GM12864 (cell line): ENCODE measurements at regions not wholly inside any gene's neighbourhood (a gene's known extent, or its start where the extent isn't known, plus 50 kb on each side); places are given as distances from the start of the nearest gene placed in this dataset.

ENCODE experiments used
- DNase-seq: peaks from one replicate; pipeline ENCODE4 v3.0.0-alpha.2; 2011; ENCODE audit warnings: low read depth
- H3K4me3 ChIP-seq: 2 replicates; pipeline ENCODE4 v1.5.1; 2011; ENCODE audit warnings: mild to moderate bottlenecking, low read depth, low read length, control low read depth
- TF ChIP-seq, protein P1 (sequence below): IDR thresholded peaks from 2 replicates; pipeline ENCODE4 v1.5.1; 2011; ENCODE audit warnings: low read depth, mild to moderate bottlenecking, moderate library complexity, low read length, control low read depth, inconsistent platforms; ENCODE audit errors: missing control alignments

DNA sequence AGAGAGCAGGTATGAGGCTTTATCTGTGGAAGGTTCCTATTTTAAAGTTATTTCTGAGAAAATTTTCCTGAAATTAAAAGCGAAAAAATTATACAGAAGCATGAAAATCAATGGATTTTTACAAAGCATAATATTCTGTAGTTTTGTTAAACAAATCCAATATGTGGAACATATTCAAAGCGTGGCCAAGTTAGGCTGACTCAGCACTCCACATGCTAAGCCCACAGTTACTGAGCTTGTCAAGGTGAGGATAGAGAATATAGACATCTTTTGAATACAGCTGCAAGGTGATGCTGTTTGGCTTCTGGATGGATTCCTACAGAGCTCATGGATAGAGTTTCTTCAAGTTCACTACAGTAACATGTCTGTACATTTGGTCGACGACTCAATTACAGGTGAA is 302.5 kb downstream of the C3orf38 start:
- no peak for DNase-seq
- no peak overlapping the region for H3K4me3 ChIP-seq
- TF ChIP-seq, protein P1, sequence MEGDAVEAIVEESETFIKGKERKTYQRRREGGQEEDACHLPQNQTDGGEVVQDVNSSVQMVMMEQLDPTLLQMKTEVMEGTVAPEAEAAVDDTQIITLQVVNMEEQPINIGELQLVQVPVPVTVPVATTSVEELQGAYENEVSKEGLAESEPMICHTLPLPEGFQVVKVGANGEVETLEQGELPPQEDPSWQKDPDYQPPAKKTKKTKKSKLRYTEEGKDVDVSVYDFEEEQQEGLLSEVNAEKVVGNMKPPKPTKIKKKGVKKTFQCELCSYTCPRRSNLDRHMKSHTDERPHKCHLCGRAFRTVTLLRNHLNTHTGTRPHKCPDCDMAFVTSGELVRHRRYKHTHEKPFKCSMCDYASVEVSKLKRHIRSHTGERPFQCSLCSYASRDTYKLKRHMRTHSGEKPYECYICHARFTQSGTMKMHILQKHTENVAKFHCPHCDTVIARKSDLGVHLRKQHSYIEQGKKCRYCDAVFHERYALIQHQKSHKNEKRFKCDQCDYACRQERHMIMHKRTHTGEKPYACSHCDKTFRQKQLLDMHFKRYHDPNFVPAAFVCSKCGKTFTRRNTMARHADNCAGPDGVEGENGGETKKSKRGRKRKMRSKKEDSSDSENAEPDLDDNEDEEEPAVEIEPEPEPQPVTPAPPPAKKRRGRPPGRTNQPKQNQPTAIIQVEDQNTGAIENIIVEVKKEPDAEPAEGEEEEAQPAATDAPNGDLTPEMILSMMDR, result no peak

DNA sequence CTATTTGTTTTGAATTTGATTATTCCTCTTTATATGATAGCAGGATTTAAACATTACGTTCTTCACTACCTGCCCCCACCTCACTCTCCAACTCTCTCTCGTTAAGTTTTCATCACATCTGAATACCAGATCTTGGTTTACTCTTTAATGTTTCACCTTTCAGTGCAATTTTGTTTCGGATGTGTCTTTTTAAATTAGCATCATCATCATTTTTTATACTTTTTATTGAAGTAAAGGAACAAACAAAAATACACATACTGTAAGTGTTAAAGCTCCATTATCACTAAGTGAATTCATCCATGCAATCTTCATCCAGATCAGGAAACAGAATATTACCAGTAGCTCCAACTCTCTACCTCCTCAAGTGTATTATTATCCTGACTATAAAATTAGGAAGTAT is 310.6 kb downstream of the C3orf38 start:
- no peak overlapping the region for H3K4me3 ChIP-seq
- TF ChIP-seq, protein P1, result no peak
- DNase-seq, result no peak

DNA sequence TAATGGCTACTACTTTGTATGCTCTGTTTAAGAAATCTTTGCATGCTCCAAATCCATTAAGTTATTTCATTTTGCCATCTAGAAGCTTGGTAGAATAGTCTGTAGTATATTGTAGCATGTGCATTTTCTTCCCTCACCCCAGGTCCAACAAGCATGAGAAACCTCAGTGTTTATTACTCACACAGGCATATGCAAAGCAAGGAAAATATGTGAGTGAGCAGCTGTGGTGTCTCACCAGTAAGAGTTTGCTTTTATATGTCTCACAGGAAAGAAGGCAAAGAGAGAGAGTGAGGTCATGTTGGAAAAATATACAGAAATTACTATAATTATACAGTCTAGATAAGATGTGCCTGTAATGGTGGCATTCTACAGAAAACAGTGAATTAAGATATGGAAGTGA is 312.5 kb downstream of the C3orf38 start:
- TF ChIP-seq, protein P1, result no peak
- H3K4me3 ChIP-seq, result no peak overlapping the region
- no peak for DNase-seq

DNA sequence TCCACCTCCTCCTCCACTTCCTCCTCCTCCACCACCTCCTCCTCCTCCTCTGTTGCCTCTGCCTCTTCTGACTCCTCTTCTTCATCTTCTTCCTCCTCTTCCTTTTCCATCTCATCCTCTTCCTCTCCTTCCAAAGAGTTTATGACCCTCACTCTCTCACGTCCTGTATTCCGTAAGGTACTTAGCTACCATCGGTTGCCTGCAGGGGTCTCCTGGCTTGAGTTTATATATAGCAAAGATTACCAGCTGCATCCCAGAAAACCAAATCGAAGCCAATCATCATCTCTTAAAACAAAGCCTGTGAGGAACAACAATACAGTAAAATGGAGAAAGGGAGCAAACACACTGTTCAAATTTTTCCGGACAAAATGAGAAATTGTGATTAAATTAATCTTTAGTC is 317.4 kb downstream of the C3orf38 start:
- no peak for DNase-seq
- H3K4me3 ChIP-seq, result no peak overlapping the region
- TF ChIP-seq, protein P1, result no peak

DNA sequence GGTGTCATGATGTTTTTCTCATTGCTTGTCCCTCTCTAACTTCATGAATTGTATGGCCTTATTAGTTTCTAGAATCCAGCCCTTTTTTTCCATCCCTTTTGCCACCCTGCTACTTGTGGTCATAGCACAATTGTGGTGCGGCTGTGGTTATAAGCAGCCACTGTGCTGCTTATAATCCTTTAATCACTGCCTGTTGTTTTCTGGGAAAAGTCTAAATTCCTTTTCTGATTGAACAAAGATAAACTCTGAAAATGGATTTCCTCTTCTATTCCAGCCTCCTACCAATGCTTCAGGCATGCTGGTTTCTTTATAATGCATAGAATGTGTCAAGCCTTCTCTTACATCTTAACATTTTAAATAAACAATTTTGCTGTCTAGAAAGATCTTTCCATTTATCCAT is 319.5 kb downstream of the C3orf38 start:
- TF ChIP-seq, protein P1, result no peak
- H3K4me3 ChIP-seq, result no peak overlapping the region
- no peak for DNase-seq

DNA sequence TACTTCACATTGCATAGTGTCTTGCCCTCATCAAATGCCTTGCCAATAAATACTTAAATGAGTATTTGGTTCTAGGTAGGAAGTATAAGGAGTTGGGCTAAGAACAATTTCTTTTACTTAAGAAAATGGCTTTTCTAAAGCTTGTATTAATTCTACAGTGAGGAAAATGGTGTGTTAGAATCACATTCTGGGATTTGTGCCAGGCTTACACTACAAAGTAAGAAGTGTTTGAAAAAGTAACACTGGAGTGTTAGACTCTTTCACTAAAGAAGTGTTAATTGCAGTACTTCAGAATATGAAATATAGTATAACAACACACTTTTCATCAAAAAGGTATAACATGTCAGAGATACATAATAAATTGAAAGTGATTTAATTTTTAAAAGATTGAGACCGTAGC is 328.7 kb downstream of the C3orf38 start:
- TF ChIP-seq, protein P1, result no peak
- DNase-seq, result no peak
- H3K4me3 ChIP-seq, result no peak overlapping the region

DNA sequence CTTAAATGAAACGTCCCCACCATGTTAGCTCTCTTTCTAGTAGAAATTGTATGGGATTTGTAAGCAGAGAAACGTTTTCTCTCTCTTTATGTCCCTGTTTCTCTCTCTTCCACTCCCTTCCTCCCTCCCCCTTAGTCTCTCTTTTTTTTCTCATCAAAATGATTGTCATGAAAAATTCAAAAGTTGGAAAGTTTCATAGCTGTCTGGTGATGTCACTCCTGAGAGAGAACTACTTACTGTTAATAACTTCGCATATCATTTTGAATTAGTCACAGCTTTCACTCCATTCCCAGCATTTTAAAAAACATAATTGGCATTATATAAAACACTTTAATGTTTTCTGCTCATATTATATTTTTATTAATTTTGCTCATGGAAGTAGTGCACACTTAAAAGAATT is 331.1 kb downstream of the C3orf38 start:
- TF ChIP-seq, protein P1, result no peak
- H3K4me3 ChIP-seq, result no peak overlapping the region
- DNase-seq, result no peak
